ENCODE measurements at regions not wholly inside any gene's neighbourhood (a gene's known extent, or its start where the extent isn't known, plus 50 kb on each side); places are given as distances from the start of the nearest gene placed in this dataset.
A peak's percentile ranks its signal among the peaks of the same experiment; 100 is the strongest.

- Mint-ChIP-seq H3K36me3 (no peaks in the 10 kb centered on the region), H3K27me3 (peaks cover 2% of the 10 kb centered on the region), H3K27ac (no peak overlapping the region), H3K4me1 (ENCODE audit: unreplicated experiment) (peaks cover 10% of the 10 kb centered on the region), H3K4me3 (no peak overlapping the region), H3K9me3 (no peaks in the 10 kb centered on the region)
- DNase-seq (ENCODE audit: extremely low spot score, unreplicated experiment), result no peak
- no peak for TF ChIP-seq CTCF (conservative IDR thresholded peaks at IDR 0.05)
These were observed 117.0 kb upstream of the PTPRZ1 start for GRCh38 chr7:121755818-121756552.

GRCh38 chr7:121755286-121755685, 117.7 kb upstream of the PTPRZ1 start:
- Mint-ChIP-seq H3K4me3 (no peak overlapping the region), H3K27me3 (peaks cover 2% of the 10 kb centered on the region), H3K4me1 (ENCODE audit: unreplicated experiment) (peaks cover 10% of the 10 kb centered on the region), H3K36me3 (no peaks in the 10 kb centered on the region), H3K27ac (no peak overlapping the region), H3K9me3 (no peaks in the 10 kb centered on the region)
- TF ChIP-seq CTCF (conservative IDR thresholded peaks at IDR 0.05), result no peak
- DNase-seq (ENCODE audit: extremely low spot score, unreplicated experiment), result no peak

GRCh38 chr7:121753944-121754343, 119.0 kb upstream of the PTPRZ1 start:
- no peak for DNase-seq (ENCODE audit: extremely low spot score, unreplicated experiment)
- TF ChIP-seq CTCF (conservative IDR thresholded peaks at IDR 0.05), result no peak
- Mint-ChIP-seq H3K4me1 (ENCODE audit: unreplicated experiment) (peaks cover 10% of the 10 kb centered on the region), H3K4me3 (no peak overlapping the region), H3K9me3 (no peaks in the 10 kb centered on the region), H3K27me3 (peaks cover 2% of the 10 kb centered on the region), H3K36me3 (no peaks in the 10 kb centered on the region), H3K27ac (peak overlapping the region; percentile 7)

- H3K27me3 Mint-ChIP-seq, result peaks cover 2% of the 10 kb centered on the region
- H3K4me3 Mint-ChIP-seq, result no peak overlapping the region
- H3K9me3 Mint-ChIP-seq, result no peaks in the 10 kb centered on the region
- peaks cover 10% of the 10 kb centered on the region for H3K4me1 Mint-ChIP-seq (ENCODE audit: unreplicated experiment)
- no peak overlapping the region for H3K27ac Mint-ChIP-seq
- DNase-seq (ENCODE audit: extremely low spot score, unreplicated experiment), result no peak
- H3K36me3 Mint-ChIP-seq, result no peaks in the 10 kb centered on the region
- peak; percentile 65 for TF ChIP-seq CTCF (conservative IDR thresholded peaks at IDR 0.05)
These were observed 120.3 kb upstream of the PTPRZ1 start for GRCh38 chr7:121752706-121753105.

GRCh38 chr7:121748546-121748945, 124.4 kb upstream of the PTPRZ1 start:
- H3K27me3 Mint-ChIP-seq, result peaks cover 2% of the 10 kb centered on the region
- no peak for DNase-seq (ENCODE audit: extremely low spot score, unreplicated experiment)
- no peak overlapping the region for H3K27ac Mint-ChIP-seq
- TF ChIP-seq CTCF (conservative IDR thresholded peaks at IDR 0.05), result no peak
- H3K4me1 Mint-ChIP-seq (ENCODE audit: unreplicated experiment), result peaks cover 11% of the 10 kb centered on the region
- no peaks in the 10 kb centered on the region for H3K9me3 Mint-ChIP-seq
- no peaks in the 10 kb centered on the region for H3K36me3 Mint-ChIP-seq
- H3K4me3 Mint-ChIP-seq, result no peak overlapping the region

All from type B pancreatic cell (in vitro differentiated cells).